Transverse colon (tissue), 4 donors: ENCODE measurements at regions not wholly inside any gene's neighbourhood (a gene's known extent, or its start where the extent isn't known, plus 50 kb on each side); places are given as distances from the start of the nearest gene placed in this dataset.

Experiments used
- POLR2A ChIP-seq: fragments of 450-650 bp; IDR thresholded peaks from one replicate; pipeline ENCODE4 v1.6.1; 2016; ENCODE audit warnings: antibody characterized with exemption, mild to moderate bottlenecking, moderate library complexity
- POLR2AphosphoS5 ChIP-seq, 3 donors: sonication (generic); formaldehyde crosslinking; IDR thresholded peaks; one replicate each; pipeline ENCODE4 v1.6.1; 2016; ENCODE audit warnings: antibody characterized with exemption in 3 of 3
- TF ChIP-seq, protein P1 (sequence below), 5 experiments: fragments of 200-600 bp in 3 of 5; fragments of 450-650 bp in 2 of 5; sonication (generic) in 3 of 5; IDR thresholded peaks; 1 replicate in 2 of 5; 2 replicates in 3 of 5; pipeline ENCODE4 v1.5.1; 2016 to 2017; ENCODE audit warnings: antibody characterized with exemption in 5 of 5, inconsistent platforms in 3 of 5, mild to moderate bottlenecking in 2 of 5, moderate library complexity in 1 of 5

- TF ChIP-seq, protein P1, sequence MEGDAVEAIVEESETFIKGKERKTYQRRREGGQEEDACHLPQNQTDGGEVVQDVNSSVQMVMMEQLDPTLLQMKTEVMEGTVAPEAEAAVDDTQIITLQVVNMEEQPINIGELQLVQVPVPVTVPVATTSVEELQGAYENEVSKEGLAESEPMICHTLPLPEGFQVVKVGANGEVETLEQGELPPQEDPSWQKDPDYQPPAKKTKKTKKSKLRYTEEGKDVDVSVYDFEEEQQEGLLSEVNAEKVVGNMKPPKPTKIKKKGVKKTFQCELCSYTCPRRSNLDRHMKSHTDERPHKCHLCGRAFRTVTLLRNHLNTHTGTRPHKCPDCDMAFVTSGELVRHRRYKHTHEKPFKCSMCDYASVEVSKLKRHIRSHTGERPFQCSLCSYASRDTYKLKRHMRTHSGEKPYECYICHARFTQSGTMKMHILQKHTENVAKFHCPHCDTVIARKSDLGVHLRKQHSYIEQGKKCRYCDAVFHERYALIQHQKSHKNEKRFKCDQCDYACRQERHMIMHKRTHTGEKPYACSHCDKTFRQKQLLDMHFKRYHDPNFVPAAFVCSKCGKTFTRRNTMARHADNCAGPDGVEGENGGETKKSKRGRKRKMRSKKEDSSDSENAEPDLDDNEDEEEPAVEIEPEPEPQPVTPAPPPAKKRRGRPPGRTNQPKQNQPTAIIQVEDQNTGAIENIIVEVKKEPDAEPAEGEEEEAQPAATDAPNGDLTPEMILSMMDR (IDR thresholded peaks at IDR 0.05), result no peak
- TF ChIP-seq POLR2A, result no peak
- no peak for TF ChIP-seq POLR2AphosphoS5 (IDR thresholded peaks at IDR 0.05)
Observed at GRCh38 chr5:119897537-119898370, 268.4 kb downstream of the FAM170A start.
